ENCODE measurements at regions not wholly inside any gene's neighbourhood (a gene's known extent, or its start where the extent isn't known, plus 50 kb on each side); places are given as distances from the start of the nearest gene placed in this dataset.

DNA sequence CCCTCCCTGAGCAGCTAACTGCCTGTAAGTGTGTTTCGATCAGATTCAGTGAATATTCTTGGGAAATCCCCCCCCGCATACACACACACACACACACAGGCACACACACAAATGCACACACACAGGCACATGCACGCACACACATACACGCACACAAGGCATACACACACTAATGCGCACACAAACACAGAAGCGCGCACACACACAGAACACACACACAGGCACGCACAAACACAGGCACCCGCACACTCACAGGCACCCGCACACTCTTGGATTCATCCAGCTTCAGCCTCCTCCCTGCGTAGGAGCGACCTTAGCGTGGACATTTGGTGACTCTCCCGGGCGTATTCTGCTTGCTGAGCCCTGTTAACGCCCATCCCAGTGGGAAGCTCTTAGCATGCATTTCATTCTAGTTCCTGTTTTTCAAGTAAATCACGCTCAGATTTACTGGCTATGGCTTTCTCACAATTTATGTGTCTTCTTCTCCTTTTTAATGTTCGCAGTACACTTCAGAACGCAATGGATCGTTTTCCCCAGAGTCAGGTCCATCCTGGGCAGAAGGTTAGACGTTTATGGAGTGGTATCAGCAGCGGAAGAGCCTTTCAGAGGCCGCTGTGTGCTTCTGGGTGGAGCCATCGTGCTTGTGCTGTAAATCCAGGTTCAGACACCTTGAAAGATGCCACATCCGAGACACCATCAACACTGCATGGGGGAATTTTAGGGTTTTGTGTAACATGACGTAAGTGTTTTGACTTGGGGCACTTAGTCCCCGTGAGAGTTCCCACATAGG is 656.6 kb downstream of the GALR1 start:
- no peak for DNase-seq (ENCODE audit: low read depth in 3 of 3)

DNA sequence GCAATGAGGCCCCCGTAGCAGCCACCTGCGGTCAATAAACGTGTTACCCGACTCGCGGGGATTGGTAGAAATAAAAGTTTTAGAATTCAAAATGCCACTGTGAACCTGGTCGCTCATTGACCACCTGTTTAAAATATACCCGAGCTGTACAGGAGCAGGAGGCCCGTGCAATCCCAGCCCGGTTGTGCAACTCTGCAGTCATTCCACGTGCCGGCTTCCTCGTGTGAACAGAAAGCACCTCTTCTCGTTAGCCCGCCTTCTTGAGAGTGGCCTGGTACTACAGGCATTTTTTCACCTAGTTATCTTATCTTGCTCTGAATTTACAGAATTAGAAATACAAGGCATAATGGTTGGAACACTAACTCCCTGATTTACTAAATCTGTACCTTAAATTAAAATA is 660.7 kb downstream of the GALR1 start:
- no peak for DNase-seq (ENCODE audit: low read depth in 3 of 3)

DNA sequence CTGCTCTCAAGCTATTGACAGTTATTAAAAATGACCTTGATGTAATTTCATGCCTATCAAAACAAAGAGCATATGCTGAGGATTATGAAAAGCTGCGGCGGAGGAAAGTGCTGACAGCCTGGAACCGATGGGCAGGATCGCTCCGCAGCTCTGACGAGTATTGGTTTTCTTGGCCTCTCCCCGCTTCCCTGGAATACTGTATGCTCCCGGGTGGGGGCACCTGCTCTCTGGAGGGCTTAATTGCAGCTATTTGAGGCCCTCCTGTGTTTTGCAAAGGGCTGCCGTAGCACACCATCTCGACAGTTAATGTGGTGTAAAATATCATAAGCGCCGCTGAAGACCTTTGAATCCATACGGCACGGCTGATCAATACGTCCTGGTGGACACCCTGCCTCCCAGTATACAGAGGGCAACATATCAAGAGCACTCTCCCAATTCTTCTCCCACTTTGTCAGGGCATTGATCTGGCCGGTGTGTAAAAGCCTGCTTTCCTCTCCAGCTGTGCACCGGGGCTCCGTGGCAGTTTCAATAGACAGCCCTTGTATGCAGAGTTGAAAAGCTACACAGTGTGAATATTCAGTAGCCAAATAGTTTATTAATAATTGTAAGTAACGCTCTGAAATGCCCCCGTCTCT is 662.4 kb downstream of the GALR1 start:
- no peak for DNase-seq (ENCODE audit: low read depth in 3 of 3)

DNA sequence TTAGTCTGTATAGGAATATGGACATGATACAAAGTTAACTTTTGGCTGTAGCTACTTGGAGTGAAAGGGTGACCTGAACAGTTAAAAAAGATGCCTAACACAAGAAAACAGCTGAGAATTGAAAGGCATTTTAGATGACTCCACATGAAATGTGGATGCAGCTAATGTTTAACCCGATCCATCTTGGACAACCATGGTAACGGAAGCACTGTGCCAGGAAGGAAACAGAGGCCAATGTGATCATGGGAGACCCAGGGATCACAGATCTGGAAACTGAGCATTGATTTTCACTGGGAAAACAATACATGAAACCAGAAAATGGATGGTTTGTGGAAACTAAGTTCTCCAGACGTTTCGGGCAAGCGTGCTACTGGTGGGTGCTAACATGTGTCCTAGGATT is 669.1 kb downstream of the GALR1 start:
- DNase-seq (ENCODE audit: low read depth in 3 of 3) = no peak

DNA sequence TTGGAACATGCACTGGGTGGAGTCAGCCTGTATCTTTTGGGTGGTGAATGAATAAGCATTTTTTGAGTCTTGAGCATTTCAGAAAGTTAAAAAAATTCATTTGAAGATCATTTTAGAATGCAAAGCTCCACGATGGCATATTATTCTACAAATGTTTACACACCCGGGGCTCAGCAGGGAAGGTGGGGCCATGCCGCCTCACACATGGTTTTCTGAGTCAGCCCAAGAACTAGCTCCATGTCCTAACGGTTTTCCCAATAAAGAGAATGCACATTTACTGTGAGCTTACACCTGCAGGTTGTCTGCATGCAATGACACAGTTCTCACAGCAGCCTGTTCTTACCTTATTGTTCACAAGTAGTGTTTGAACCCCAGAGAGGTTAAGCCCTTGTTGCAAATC is 670.3 kb downstream of the GALR1 start:
- DNase-seq (ENCODE audit: low read depth in 3 of 3) = no peak

DNA sequence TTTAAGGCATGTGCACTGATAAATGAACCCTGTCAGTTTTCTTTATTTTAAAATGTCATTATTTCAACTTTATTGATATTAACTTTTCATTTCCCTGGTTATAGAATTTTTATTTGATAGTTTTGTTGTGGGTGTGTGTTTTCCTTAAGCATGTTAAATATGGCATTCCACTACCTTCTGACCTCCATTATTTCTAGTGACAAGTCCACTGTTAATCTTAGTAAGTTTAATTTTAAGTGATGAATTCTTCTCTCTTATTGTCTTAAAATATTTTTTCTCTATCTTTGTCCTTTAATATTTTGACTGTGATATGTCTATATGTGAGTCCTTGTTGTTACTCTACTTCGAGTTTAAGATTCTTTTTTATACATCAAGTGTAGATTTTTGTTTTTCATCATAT is 685.7 kb downstream of the GALR1 start:
- DNase-seq (ENCODE audit: low read depth in 3 of 3) = no peak

DNA sequence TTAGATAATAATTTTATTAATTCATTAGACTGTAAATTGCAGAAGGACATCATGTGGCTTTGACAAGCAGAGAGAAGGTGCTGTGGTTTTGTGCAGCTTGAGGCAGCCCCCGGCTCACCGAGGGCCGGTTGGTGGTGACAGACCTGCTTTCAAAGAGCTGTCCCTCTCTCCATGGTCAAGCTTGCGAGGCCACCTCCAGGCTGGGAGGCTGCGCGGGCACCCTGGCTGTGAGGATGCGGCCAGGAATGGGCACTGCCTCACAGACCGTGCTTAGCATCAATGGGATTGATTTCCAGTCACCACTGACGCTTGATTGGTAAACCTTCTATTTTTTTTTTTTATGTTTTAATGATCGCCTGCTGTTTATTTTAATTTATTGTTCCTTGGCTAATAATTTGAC is 690.9 kb downstream of the GALR1 start:
- DNase-seq (ENCODE audit: low read depth in 3 of 3) = no peak

DNA sequence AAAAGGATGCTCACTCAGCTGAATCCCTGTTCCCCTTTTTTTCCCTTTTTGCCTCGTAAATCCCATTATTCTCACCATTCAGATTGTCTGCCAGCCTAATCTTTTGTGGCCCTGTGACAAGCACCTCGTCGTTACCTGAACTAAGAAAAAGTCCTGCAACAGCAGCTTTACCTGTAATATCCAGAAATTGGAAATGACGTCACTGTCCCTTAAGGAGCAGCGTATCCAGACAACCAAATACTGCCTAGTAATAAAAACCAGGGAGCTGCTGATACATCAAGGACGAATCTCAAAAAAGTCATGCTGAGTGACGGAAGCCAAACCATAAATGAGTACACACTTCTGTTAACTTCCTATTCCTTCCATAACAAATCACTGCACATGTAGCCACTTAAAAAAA is 694.9 kb downstream of the GALR1 start:
- no peak for DNase-seq (ENCODE audit: low read depth in 3 of 3)

DNA sequence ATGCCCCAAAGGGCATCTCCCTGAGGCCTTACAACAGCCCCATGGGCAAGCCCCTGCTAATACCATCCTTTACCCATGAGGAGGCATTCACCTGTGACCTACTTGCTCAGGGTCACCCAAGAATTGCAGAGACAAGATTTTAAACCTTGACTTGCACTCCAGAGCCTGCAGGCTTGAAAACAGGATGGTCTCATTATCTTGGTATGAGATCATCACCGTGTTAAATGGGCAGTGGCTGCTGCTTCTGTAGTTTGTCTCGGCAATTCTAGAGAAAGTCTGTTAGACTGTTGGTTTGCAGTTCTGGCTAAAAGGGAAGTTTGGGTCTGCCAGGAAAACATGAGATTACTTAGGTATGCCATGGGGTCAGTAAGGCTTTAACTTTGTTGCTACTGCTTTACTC is 698.9 kb downstream of the GALR1 start:
- no peak for DNase-seq (ENCODE audit: low read depth in 3 of 3)

DNA sequence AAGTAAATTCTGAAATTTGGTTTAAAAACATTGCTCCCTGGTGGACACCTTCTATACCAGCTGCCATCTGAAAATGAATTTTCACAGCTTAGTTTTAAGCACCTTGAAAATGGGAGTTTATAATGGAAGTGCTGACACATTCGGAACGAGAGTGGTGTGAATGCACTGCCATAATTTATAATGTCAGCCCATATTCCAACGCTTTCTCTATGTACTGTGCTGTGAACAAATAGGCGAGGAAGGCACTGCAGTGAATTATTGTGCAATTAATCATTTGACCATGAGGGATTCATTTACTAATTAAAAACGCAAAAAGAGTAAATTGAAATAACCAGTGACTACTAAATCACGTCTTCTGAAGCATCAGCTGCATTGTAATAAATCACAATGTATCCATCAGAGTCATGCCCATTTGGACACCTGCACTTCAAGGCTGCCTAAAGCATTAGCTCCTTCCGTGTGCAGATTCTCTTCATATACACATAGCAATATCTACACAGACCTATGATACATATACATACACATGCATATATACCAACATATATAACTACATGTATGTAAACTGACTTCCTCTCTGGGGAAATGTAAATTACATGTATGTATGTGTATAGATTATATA is 699.8 kb downstream of the GALR1 start:
- no peak for DNase-seq (ENCODE audit: low read depth in 3 of 3)

DNA sequence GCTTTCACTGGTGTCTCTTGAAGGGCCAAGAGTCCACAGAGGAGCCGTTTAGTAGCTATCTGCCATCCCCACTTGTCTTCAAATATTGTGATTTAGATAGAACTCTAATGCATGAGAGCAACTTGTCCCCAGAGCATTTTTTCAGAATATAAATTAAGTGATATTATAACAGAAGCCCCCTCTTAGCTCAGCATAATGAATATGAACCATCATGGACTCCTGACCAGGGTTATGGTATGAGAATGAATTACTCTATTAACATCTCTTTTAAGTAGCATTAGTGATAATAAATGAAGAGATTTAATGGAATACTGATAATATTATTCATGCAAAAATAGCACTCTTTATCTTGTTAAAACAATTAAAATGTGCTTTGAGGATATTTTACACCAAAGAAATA is 709.6 kb downstream of the GALR1 start:
- no peak for DNase-seq (ENCODE audit: low read depth in 3 of 3)

DNA sequence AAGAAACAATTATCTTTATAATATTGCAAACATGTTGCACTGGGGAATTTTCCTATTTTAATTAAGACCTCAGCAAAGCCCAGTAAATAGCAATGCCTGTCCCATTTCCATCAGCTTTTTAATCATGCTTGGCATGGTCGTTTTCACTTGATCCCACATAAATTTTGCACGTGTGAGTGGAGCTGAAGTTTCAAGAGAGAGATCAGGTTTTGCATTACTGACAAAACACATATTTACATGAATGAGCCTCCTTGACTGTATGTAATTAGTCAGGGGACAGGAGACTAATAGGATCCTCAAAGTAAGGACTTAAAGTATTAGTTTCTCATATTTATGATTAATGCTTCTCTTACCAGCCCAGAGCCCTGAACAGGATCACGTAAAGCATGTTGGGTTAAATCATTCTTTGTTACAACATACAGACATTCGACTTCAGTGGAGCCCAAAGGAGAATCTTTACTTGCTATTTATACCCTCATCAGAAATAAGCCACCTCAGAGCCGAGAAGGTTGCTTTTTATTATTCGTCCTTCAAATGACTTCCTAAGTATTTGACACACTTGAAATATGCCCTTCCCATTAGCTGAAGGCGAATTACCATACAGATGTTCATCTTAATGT is 711.3 kb downstream of the GALR1 start:
- no peak for DNase-seq (ENCODE audit: low read depth in 3 of 3)

DNA sequence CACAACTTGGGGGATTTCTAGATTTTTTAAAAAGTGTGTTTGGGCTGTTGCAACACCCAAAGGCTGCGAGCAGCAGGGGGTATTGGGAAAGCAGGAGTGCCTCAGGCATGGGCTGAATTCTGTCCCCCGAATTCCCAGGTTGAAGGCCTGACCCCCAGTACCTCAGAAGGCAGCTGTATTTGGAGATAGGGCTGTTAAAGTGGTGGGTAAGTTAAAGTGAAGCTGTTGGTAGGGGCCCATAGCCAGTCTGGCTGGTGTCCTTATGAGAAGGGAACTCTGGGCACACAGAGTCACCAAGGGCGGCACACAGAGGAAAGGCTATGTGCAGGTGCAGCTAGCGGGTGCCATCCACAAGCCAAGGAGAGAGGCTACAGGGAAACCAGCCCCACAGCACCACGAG is 717.4 kb downstream of the GALR1 start:
- no peak for DNase-seq (ENCODE audit: low read depth in 3 of 3)

DNA sequence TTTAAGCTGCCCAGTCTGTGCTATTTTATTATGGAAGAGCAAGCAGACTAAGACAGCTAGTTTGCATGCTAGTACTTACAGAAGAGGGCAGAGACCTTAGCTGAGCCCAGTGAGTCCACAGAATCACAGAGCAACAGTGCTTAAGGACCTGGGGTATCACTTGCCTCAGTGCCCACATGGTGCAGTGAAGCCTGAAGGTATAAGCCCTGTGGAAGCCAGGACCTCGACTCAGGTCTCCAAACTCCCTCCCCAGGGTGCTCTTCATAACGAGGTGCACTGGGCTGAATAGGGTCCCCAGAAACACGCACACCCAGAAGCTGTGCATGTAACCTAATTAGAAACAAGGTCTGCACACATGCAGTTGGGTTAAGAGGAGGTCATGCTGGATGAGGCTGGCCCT is 718.1 kb downstream of the GALR1 start:
- no peak for DNase-seq (ENCODE audit: low read depth in 3 of 3)

DNA sequence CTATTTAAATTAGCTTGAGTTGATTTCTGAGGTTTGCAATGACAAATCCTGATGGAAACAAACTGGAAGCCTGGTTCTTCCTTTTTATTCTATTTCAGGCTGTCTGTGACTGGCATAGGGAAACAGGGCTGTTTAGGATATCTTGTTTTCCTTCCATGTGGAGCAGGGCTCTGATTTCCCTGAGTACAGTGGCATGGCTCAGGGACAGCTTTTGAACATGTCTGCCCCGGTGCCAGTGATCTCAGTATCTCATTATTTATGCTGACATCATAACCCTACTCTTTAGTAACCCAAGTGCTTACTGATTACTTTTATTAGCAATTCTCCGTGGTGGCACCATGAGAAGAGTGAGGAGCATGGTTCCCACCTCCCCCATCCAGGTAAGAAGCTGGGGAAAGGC is 720.3 kb downstream of the GALR1 start:
- DNase-seq (ENCODE audit: low read depth in 3 of 3) = no peak

DNA sequence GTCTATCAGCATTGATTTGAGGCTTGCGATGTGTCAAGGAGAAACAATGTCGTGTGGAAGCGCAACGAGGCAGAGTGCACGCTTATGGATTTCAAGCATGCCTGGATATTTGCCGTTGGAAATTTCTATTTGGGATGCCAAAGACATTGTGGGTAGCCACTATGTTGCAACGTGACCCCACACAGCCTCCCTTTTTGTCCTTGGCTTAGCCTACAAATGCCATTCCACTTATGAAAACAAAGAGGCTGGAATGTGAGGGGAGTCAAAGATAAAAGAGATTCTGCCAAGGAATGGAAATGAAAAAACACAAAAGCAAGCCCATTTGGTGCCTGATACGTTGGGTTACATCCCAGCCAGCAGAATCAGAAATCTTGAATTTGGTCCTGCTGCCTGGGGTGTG is 721.2 kb downstream of the GALR1 start:
- DNase-seq (ENCODE audit: low read depth in 3 of 3) = no peak

DNA sequence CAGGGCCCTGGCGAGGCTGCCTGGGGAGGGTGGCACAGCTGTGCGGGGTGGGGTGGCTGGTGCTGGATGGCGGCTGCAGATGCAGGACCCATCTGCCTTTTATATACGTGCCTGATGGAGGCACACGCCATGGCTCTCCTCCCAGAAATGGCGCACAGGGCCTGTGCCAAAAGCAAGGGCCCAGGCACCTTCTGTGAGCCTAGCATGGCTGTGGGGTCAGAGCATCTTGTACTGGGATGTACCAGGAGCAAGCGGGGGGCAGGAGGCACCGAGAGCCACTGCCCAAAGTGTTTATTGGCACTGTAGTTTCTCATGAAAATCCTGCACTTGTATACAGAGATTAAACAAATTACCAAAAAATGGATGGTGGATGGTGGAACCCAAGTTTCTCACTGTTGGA is 724.1 kb downstream of the GALR1 start:
- no peak for DNase-seq (ENCODE audit: low read depth in 3 of 3)

DNA sequence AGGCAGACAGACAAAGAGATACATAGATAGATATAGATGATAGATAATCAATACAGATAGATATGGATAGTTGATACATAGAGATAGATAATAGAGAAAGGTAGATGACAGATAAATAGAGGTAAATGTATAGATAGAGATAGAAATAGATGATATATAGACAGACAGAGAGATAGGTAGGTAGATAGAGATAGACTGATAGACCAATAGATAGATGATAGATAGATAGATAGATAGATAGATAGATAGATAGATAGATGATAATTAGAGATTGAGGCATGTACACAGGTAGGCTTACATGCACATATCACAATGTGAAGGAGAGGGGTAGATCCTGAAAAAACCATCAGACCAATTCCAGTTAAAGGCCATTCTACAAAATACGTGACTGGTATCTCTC is 724.7 kb downstream of the GALR1 start:
- DNase-seq (ENCODE audit: low read depth in 3 of 3) = no peak

DNA sequence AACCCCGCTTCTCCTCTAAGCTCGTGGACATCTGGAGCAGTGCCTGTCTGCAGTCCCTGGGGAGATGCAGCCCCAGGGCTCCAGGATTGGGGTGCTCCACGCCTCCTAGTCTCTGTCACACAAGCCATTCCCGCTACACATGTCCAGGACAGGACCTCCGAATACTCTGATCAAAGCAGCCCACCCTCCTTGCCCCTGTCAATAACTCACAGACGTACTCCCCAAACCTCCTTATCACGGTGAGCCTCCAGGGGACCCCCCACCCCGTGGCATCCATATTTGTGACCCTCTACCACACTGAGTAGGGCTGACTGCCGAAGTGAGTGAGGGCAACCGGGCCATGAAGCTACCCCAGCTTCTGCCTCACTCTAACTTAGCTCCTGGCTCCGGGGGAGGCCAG is 727.7 kb downstream of the GALR1 start:
- no peak for DNase-seq (ENCODE audit: low read depth in 3 of 3)

DNA sequence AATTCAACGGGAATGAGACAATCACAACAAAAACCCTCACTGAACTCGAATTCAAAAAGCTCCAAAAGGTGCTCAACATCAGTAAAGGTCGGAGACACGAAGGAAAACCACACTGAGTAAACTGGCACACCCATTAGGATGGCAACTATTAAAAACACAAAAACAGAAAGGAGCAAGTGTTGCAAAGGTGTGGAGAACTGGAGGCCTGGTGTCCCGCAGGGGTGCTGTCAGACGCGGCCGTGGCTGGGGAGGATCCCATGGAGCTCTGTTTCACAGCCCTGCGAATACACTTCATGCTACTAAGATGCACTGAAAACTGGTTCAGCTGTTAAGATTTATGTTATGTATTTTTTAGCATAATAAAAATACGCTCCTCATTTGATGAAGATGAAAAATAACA is 730.6 kb downstream of the GALR1 start:
- no peak for DNase-seq (ENCODE audit: low read depth in 3 of 3)

DNA sequence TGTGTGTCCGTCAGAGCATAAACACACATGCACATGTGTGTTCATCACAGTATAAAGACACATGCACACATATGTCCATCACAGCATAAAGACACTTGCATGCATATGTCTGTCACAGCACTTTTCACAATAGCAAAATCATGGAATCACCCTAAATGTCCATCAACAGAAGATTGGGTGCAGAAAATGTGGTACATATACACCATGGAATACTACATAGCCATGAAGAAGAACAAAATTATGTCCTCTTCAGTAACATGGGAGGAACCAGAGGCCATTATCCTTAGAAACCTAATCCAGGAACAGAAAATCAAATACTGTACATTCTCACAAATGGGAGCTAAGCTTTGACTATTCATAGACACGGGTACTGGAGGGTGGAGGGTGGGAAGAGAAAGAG is 732.2 kb downstream of the GALR1 start:
- no peak for DNase-seq (ENCODE audit: low read depth in 3 of 3)

DNA sequence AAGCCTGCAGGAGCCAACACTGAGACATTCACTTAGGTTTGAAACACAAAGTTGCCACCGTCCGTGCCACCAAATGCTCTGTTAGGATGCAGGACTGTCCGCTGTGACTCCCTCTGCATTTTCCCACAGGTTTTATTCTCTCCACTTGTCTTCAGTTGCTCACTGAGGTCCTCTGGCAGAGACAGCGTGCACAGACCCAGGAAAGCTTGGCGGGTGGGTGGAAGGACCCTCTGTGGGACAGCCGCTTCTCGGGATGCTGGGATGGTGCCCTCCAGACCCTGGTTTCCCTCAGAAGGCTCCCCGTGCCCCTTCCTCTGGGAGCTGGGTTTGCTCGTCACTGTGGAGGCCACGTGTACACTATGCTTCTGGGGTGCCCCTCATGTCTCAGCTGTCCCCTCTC is 733.6 kb downstream of the GALR1 start:
- DNase-seq (ENCODE audit: low read depth in 3 of 3) = no peak

DNA sequence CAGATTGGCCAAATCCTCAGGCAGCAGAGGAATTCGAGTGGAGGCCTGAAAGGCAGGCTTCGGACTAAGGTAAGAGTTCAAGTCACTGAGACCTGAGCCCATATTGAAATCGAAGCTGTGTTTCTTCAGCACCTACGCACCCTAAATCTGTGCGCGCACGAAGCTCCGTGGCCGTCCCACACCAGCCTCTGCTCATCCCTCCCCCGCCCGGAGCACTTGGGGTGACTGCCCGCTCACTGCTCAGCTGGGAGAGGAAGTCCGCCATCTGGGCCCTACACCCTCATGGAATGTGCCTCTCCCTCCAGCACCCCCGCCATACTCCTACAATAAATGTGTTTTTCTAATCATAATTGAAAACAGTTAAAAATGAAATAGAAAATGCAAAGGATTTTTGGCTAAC is 734.5 kb downstream of the GALR1 start:
- no peak for DNase-seq (ENCODE audit: low read depth in 3 of 3)

Data from stimulated activated CD4-positive, alpha-beta T cell treated with anti-CD3 and anti-CD28 coated beads, TNF-alpha, amount 100 ng/mL, for 24 hours (primary cell).